ENCODE measurements at regions not wholly inside any gene's neighbourhood (a gene's known extent, or its start where the extent isn't known, plus 50 kb on each side); places are given as distances from the start of the nearest gene placed in this dataset.

DNA sequence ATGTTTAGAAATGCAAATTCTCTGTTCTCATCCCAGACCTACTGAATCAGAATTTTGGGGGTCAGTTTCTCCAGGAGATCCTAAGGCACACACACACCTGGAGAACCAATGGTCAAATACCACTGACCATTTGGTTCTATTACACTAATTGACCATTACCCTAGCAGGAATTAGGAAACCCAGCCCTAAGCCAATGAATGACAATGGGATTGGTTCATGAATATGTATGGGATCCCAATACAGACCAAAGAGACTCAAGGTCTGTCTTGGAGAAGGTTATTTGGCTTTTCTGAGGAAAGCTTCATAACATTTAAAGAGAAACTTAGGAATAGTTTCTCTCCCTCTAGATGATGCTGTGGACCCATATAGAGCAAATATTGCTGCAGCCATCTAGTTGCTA is 317.0 kb downstream of the BMPER start:
- in situ Hi-C loops (cut with MboI) (no loop called here), intact Hi-C loops (cut with micrococcal nuclease) (no loop called here)
- no peak overlapping the region for H3K4me3 ChIP-seq
- no peaks in the 10 kb centered on the region for H3K36me3 ChIP-seq (ENCODE audit: control insufficient read depth, insufficient read depth, low read length)
- POLR2A ChIA-PET = no interaction called here
- FAIRE-seq = no peak
- no peak overlapping the region for H3K27ac ChIP-seq (ENCODE audit: extremely low read depth, low read depth, low read length)
- CTCF ChIA-PET (ENCODE audit: low intra/inter-chr PET ratio) = no interaction called here
- DNase-seq (ENCODE audit: extremely low read depth in 1 of 4, low spot score in 3 of 4) = no peak
- TF ChIP-seq POLR3A (IDR thresholded peaks at IDR 0.05; ENCODE audit: borderline replicate concordance, extremely low read depth, insufficient read depth, insufficient read length) (no peak), NR1H2 (CRISPR knock-in tag; IDR thresholded peaks at IDR 0.05) (no peak), ZNF408 (CRISPR knock-in tag; IDR thresholded peaks at IDR 0.05; ENCODE audit: low read depth) (no peak), BCOR (IDR thresholded peaks at IDR 0.05) (no peak), ZNF699 (CRISPR knock-in tag; IDR thresholded peaks at IDR 0.05; ENCODE audit: insufficient replicate concordance) (no peak), WHSC1 (IDR thresholded peaks at IDR 0.05; ENCODE audit: low read length) (no peak), CBX1 (IDR thresholded peaks at IDR 0.05; ENCODE audit: low read depth) (no peak)
- H3K4me1 ChIP-seq (replicated peaks in 1 of 2; ENCODE audit: control insufficient read depth in 2 of 2, insufficient read depth in 2 of 2, low read length in 2 of 2) = no peaks in the 10 kb centered on the region
- no peak overlapping the region for H3K9ac ChIP-seq (ENCODE audit: insufficient read depth in 1 of 2, low read depth in 2 of 2, low read length in 2 of 2)
- H3K9me1 ChIP-seq (ENCODE audit: control insufficient read depth, insufficient read depth, low read length) = no peaks in the 10 kb centered on the region
- no peaks in the 10 kb centered on the region for H4K20me1 ChIP-seq (replicated peaks; ENCODE audit: control insufficient read depth, insufficient read depth, low read length)
- H3K79me2 ChIP-seq (ENCODE audit: control insufficient read depth, insufficient read depth, low read length) = no peaks in the 10 kb centered on the region
- H3K9me3 ChIP-seq (replicated peaks; ENCODE audit: control insufficient read depth, insufficient read depth, low read depth, low read length) = no peaks in the 10 kb centered on the region
- ATAC-seq = no peak
- H3K4me2 ChIP-seq (ENCODE audit: insufficient read depth, low read length) = no peak overlapping the region
- H2AFZ ChIP-seq (ENCODE audit: low read depth, low read length) = no peak overlapping the region
- BruUV-seq (replicated peaks) = no TSS peak
- no peaks in the 10 kb centered on the region for H3K27me3 ChIP-seq (ENCODE audit: control insufficient read depth in 2 of 2, insufficient read depth in 2 of 2, low read length in 2 of 2)

GRCh38 chr7:34222722-34223121 is 317.4 kb downstream of the BMPER start:
- Histone ChIP-seq H3K4me3 (no peak overlapping the region), H3K27ac (ENCODE audit: extremely low read depth, low read depth, low read length) (no peak overlapping the region), H4K20me1 (replicated peaks; ENCODE audit: control insufficient read depth, insufficient read depth, low read length) (no peaks in the 10 kb centered on the region), H3K79me2 (ENCODE audit: control insufficient read depth, insufficient read depth, low read length) (no peaks in the 10 kb centered on the region), H3K9me1 (ENCODE audit: control insufficient read depth, insufficient read depth, low read length) (no peaks in the 10 kb centered on the region), H3K9ac (ENCODE audit: insufficient read depth in 1 of 2, low read depth in 2 of 2, low read length in 2 of 2) (no peak overlapping the region), H3K9me3 (replicated peaks; ENCODE audit: control insufficient read depth, insufficient read depth, low read depth, low read length) (no peaks in the 10 kb centered on the region), H2AFZ (ENCODE audit: low read depth, low read length) (no peak overlapping the region), H3K4me2 (ENCODE audit: insufficient read depth, low read length) (no peak overlapping the region), H3K36me3 (ENCODE audit: control insufficient read depth, insufficient read depth, low read length) (no peaks in the 10 kb centered on the region), H3K4me1 (replicated peaks in 1 of 2; ENCODE audit: control insufficient read depth in 2 of 2, insufficient read depth in 2 of 2, low read length in 2 of 2) (no peaks in the 10 kb centered on the region), H3K27me3 (ENCODE audit: control insufficient read depth in 2 of 2, insufficient read depth in 2 of 2, low read length in 2 of 2) (no peaks in the 10 kb centered on the region)
- no peak for ATAC-seq
- intact Hi-C loops (cut with micrococcal nuclease) (no loop called here), in situ Hi-C loops (cut with MboI) (no loop called here)
- FAIRE-seq = no peak
- BruUV-seq (replicated peaks) = no TSS peak
- no peak for DNase-seq (ENCODE audit: extremely low read depth in 1 of 4, low spot score in 3 of 4)
- POLR2A ChIA-PET = no interaction called here
- 10% methylated on average over 1 of the region's 1 CpG for WGBS (ENCODE audit: insufficient coverage, low coverage, missing lambda C conversion rate)
- CTCF ChIA-PET (ENCODE audit: low intra/inter-chr PET ratio) = no interaction called here
- TF ChIP-seq RAD21 (CRISPR knock-in tag; conservative IDR thresholded peaks at IDR 0.05 in 1 of 2, IDR thresholded peaks at IDR 0.05 in 1 of 2) (no peak), ZNF717 (CRISPR knock-in tag; IDR thresholded peaks at IDR 0.05) (no peak), SMARCE1 (IDR thresholded peaks at IDR 0.05) (no peak)
- TF ChIP-seq, protein P1, sequence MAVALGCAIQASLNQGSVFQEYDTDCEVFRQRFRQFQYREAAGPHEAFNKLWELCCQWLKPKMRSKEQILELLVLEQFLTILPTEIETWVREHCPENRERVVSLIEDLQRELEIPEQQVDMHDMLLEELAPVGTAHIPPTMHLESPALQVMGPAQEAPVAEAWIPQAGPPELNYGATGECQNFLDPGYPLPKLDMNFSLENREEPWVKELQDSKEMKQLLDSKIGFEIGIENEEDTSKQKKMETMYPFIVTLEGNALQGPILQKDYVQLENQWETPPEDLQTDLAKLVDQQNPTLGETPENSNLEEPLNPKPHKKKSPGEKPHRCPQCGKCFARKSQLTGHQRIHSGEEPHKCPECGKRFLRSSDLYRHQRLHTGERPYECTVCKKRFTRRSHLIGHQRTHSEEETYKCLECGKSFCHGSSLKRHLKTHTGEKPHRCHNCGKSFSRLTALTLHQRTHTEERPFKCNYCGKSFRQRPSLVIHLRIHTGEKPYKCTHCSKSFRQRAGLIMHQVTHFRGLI (CRISPR knock-in tag; IDR thresholded peaks at IDR 0.05) = no peak
- TF ChIP-seq, protein P2, sequence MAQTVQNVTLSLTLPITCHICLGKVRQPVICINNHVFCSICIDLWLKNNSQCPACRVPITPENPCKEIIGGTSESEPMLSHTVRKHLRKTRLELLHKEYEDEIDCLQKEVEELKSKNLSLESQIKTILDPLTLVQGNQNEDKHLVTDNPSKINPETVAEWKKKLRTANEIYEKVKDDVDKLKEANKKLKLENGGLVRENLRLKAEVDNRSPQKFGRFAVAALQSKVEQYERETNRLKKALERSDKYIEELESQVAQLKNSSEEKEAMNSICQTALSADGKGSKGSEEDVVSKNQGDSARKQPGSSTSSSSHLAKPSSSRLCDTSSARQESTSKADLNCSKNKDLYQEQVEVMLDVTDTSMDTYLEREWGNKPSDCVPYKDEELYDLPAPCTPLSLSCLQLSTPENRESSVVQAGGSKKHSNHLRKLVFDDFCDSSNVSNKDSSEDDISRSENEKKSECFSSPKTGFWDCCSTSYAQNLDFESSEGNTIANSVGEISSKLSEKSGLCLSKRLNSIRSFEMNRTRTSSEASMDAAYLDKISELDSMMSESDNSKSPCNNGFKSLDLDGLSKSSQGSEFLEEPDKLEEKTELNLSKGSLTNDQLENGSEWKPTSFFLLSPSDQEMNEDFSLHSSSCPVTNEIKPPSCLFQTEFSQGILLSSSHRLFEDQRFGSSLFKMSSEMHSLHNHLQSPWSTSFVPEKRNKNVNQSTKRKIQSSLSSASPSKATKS (CRISPR knock-in tag; IDR thresholded peaks at IDR 0.05) = no peak
